GM12865 (cell line): ENCODE measurements at regions not wholly inside any gene's neighbourhood (a gene's known extent, or its start where the extent isn't known, plus 50 kb on each side); places are given as distances from the start of the nearest gene placed in this dataset.
A peak's percentile ranks its signal among the peaks of the same experiment; 100 is the strongest.

Source experiments
- DNase-seq: peaks from one replicate; pipeline ENCODE4 v3.0.0; 2010; ENCODE audit warnings: low read depth
- H3K4me3 ChIP-seq: 2 replicates; pipeline ENCODE4 v1.5.1; 2011; ENCODE audit warnings: mild to moderate bottlenecking, low read depth, low read length, control low read depth
- TF ChIP-seq, protein P1 (sequence below): IDR thresholded peaks from 2 replicates; pipeline ENCODE4 v1.5.1; 2011; ENCODE audit warnings: low read length, control low read depth, low read depth, inconsistent platforms; ENCODE audit not compliant: insufficient read depth; ENCODE audit errors: missing control alignments

DNA sequence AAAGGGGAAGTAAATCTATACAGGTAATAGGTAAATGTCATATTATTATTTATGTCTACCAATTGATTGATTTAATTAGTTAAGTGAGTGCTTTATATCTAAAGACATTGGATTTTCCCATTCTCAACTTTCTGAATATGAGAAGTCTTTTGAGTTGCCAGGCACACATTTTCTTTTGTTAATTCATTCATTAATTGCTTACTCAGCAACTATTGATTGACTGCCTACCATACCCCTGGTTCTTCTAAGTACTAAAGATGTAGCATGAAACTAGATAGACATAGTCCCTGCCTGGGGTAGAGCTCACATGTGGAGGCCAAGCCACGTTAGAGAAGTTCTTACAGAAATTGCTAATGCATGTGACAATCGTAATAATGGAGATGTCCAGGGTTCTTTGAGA is 253.1 kb upstream of the LYZL1 start:
- H3K4me3 ChIP-seq: no peak overlapping the region
- DNase-seq: no peak
- TF ChIP-seq, protein P1, sequence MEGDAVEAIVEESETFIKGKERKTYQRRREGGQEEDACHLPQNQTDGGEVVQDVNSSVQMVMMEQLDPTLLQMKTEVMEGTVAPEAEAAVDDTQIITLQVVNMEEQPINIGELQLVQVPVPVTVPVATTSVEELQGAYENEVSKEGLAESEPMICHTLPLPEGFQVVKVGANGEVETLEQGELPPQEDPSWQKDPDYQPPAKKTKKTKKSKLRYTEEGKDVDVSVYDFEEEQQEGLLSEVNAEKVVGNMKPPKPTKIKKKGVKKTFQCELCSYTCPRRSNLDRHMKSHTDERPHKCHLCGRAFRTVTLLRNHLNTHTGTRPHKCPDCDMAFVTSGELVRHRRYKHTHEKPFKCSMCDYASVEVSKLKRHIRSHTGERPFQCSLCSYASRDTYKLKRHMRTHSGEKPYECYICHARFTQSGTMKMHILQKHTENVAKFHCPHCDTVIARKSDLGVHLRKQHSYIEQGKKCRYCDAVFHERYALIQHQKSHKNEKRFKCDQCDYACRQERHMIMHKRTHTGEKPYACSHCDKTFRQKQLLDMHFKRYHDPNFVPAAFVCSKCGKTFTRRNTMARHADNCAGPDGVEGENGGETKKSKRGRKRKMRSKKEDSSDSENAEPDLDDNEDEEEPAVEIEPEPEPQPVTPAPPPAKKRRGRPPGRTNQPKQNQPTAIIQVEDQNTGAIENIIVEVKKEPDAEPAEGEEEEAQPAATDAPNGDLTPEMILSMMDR: no peak

DNA sequence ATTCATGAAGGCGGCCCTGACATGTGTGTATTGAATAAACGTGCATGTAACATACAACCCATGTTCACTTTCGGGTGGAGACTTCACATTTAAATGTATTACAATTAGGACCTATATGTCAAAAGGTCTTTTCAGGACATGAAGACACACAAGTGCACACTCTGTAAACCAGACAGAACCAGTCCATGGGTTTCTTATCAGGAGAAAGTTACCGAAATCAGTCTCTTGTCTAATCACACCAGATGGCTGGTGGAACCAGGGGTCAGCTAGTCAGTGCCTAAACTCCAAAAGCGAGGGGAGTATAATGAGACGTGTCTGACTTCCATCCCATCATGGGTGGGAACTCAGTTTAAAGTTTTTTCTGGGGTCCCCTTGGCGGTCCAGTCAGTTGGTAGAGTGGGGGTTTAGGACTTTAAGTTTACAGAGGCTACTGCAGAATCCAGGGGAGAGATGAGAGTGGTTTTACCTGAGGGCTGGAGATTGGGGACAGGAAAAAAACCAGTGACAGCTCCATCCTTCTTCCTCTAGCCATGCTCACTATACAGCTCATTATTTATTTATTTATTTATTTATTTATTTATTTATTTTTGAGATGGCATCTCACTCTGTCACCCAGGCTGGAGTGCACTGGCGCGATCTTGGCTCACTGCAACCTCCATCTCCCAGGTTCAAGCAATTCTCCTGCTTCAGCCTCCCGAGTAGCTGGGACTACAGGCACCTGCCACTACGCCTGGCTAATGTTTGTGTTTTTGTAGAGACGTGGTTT is 251.3 kb upstream of the LYZL1 start:
- DNase-seq: no peak
- TF ChIP-seq, protein P1: no peak
- no peak overlapping the region for H3K4me3 ChIP-seq

GRCh38 chr10:29039091-29039490 is 249.8 kb upstream of the LYZL1 start:
- no peak for DNase-seq
- H3K4me3 ChIP-seq: no peak overlapping the region
- TF ChIP-seq, protein P1: no peak

GRCh38 chr10:29039677-29040189 is 249.1 kb upstream of the LYZL1 start:
- no peak overlapping the region for H3K4me3 ChIP-seq
- no peak for DNase-seq
- TF ChIP-seq, protein P1: no peak

GRCh38 chr10:29041616-29042015 is 247.3 kb upstream of the LYZL1 start:
- TF ChIP-seq, protein P1: no peak
- DNase-seq: no peak
- H3K4me3 ChIP-seq: no peak overlapping the region

GRCh38 chr10:29048506-29048905 is 240.4 kb upstream of the LYZL1 start:
- TF ChIP-seq, protein P1: no peak
- H3K4me3 ChIP-seq: no peak overlapping the region
- no peak for DNase-seq

DNA sequence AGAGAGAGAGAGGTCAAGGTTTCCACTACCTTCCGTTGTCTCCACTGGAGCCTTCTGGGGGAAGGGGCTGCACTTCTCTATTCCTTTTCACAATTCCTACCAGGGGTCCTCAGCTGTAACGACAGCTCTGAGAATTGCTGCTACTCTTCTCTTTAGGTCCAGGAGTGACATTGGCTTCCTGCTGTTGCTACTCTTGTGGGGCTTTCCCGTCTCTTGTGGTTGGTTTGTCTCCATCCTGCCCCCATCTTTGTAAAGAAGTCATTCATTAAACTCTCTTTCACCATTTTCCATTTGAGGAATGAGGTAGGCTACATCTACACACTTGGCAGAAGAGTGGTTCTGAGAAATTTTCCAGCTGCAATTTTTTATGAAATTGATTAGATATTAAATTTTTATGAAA is 238.8 kb upstream of the LYZL1 start:
- TF ChIP-seq, protein P1: no peak
- H3K4me3 ChIP-seq: no peak overlapping the region
- DNase-seq: peak; percentile 16
